ENCODE measurements at regions not wholly inside any gene's neighbourhood (a gene's known extent, or its start where the extent isn't known, plus 50 kb on each side); places are given as distances from the start of the nearest gene placed in this dataset.
"Not testable (repeated sequence)": the region's sequence is repeated elsewhere in the genome, so short reads cannot be mapped to it uniquely, and the experiment has no call there.

DNA sequence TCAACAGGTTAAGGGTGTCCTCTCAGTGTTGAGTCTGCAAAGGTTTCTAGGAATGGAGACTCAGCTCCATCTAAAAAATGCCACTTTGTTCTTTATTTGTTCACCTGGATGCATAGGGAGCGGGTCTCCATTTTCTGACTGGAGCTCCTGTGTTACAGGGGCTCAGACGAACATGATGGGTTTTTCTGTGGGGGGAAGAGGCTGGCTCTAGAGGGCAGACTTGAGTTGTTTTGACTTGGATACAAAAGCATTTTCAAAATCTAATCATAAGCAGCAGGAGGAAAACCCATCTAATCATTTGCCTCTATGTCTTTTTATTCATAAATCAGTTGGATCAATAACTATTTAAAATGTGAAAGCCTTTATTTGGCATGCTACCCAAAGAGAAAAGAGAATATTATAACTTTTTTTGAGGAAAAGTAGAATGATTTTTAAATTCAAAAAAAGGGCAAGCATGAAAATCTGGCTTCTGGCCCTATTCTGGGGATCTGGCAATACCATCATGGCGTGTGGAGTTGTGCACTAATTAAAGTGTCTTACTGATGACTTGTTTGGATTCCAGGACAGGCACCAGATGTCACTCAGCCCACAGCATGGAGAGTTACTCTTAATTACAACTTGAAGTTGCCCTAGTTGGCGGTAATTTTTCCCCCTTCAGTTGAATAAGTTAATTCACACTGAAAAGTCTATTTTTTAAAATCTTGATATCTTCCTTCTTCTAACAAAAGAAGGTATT, 594.9 kb downstream of the REEP3 start:
- DNase-seq (ENCODE audit: low read depth in 2 of 2) = no peak

DNA sequence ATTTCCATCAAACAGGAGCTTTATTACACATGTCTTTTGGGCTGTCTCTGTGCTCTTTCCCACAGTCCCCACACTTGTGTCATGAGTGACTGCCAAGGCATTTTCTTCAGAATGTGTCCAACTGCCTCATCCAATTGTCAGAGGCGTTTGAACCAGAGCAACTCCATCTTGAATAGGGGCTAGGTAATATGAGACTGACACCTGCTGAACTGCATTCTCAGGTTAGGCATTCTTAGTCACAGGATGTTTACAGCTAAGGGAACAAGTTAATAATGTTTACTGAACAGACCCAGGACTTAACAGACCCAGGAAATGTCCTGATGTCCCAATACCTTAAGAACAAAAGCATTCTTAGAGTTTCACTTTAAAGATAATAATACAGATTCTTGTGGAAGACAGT, 595.5 kb downstream of the REEP3 start:
- no peak for DNase-seq (ENCODE audit: low read depth in 2 of 2)

DNA sequence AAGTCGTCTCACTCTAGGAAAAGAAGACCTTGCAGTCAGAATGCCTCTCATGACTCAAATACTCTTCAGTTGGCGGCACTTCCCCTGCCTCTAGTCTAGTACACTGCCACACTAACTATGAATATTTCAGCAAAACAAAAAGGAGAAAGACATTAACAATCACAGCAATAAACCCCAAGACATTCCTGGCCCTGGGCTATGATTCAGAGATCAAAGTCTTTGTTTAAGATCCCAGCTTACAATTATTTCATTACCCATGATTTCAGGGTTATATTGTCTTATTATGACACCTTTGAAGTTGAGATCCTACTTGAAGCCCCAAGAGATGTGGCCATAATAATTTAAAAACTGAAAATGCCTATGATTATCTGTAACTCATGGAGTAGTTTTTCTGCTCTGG, 597.5 kb downstream of the REEP3 start:
- no peak for DNase-seq (ENCODE audit: low read depth in 2 of 2)

DNA sequence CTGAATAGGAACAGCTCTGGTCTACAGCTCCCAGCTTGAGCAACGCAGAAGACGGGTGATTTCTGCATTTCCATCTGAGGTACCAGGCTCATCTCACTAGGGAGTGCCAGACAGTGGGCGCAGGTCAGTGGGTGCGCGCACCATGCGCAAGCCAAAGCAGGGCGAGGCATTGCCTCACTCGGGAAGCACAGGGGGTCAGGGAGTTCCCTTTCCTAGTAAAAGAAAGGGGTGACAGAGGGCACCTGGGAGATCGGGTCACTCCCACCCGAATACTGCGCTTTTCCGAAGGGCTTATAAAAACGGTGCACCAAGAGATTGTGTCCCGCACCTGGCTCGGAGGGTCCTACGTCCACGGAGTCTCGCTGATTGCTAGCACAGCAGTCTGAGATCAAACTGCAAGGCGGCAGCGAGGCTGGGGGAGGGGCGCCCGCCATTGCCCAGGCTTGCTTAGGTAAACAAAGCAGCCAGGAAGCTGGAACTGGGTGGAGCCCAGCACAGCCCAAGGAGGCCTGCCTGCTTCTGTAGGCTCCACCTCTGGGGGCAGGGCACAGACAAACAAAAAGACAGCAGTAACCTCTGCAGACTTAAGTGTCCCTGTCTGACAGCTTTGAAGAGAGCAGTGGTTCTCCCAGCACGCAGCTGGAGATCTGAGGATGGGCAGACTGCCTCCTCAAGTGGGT, 599.2 kb downstream of the REEP3 start:
- not testable (repeated sequence) for DNase-seq (ENCODE audit: low read depth in 2 of 2)

DNA sequence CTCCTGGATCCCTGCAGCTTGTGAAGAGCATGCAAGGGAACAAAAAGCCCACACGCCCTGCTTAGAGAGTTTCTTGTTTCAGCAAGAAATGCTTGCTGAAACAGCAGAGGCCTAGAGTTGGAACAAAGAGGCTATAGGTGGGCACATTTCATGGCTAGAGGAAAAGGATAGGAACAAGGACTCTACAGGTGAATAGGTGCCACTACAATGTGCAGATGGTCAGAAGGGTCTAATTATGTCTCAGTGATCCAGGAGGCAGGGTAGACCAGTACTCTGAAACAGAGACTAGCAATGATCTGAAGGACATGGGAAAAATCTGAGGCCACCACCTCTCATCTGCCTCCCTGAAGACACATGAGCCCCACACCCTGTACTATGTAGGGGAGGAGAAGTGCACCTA, 609.0 kb downstream of the REEP3 start:
- no peak for DNase-seq (ENCODE audit: low read depth in 2 of 2)

DNA sequence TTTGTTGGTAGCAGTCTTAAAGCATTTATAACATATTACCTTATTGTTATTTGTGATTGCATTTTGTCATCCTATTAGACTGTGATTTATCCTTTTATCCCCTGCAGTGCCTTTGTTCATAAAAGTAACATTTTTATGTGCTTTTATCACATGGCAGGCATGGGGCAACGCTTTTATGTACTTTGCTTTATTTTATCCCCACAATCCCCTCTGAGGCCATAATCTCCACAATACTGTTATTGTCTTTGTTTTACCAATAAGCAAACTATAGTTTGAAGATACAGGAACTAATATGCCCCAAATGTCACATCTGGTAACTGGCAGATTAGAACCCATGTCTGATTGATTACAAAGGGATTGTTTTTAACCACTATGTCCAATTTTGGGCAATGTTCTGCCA, 613.5 kb downstream of the REEP3 start:
- no peak for DNase-seq (ENCODE audit: low read depth in 2 of 2)

DNA sequence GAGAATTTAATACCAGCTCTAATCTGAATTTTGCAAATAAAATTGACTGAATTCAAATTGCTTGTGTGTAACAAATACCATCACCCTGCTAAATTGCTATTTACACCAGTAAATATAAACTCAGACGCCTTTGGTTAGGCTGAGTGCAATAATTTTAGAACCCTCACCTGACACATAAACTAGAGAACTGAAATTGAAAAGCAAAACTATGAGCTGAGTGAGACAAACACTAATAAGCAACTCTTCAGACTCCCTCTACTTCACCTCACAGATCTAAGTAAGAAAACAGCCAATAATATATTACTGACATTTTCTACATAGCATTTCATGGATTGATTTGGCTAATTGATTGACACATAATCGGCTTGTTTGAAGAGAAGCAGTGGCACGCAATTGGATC, 621.2 kb downstream of the REEP3 start:
- DNase-seq (ENCODE audit: low read depth in 2 of 2) = no peak

DNA sequence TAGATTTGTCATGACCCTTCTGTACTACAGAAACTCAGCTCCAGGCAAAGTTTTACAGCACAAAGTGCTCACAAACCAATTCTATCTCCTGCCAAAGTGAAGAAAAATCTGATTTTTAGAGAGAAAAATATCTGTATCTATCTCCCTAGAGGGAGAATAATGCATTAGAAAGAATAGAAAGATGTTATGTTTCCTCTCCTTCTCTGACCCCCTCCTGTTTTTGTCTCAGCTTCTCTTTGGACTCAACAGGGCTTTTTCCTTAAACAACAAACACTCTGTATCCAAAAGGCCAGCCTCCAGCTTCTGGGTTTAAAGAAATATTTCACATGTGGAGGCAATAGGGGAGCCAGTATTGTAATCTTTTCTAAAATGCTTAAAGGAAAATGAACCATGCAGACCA, 627.4 kb downstream of the REEP3 start:
- DNase-seq (ENCODE audit: low read depth in 2 of 2) = no peak

DNA sequence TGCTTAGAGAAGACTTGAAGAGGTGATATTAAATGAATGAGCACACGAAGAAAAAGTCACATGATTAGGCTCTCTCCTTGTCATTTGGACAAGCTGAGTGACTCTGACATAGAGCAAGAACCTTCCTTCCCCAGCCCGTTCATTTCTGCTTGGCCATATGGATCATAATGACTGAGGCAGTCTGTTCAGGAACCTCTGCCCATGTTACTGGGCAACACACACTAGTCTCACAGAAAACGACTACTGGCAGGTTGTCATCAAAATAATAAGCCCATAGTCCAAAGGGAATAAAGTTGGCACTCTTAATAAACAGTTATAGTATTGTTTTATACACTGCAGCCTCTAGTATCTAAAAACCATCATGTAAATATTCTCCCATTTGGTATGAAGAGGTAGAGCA, 635.0 kb downstream of the REEP3 start:
- no peak for DNase-seq (ENCODE audit: low read depth in 2 of 2)

DNA sequence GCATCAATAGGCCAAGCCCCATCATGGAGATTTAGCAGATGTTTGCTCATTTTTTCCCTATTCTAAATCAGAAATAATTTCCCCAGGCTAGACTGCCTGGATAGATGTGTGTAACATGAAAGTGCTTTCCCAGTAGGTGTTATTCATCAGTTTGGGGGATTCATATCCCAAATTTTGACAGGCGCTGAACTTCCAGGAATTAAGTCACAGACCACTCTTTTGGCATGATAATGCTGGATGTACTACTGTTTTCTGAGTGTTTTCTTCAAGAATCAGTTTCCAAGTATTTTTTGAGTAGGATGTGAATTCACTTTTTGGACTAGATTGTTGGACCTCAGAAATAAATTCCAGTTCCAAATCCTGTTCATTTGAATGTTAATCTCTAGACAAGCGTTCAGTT, 637.4 kb downstream of the REEP3 start:
- DNase-seq (ENCODE audit: low read depth in 2 of 2) = no peak

DNA sequence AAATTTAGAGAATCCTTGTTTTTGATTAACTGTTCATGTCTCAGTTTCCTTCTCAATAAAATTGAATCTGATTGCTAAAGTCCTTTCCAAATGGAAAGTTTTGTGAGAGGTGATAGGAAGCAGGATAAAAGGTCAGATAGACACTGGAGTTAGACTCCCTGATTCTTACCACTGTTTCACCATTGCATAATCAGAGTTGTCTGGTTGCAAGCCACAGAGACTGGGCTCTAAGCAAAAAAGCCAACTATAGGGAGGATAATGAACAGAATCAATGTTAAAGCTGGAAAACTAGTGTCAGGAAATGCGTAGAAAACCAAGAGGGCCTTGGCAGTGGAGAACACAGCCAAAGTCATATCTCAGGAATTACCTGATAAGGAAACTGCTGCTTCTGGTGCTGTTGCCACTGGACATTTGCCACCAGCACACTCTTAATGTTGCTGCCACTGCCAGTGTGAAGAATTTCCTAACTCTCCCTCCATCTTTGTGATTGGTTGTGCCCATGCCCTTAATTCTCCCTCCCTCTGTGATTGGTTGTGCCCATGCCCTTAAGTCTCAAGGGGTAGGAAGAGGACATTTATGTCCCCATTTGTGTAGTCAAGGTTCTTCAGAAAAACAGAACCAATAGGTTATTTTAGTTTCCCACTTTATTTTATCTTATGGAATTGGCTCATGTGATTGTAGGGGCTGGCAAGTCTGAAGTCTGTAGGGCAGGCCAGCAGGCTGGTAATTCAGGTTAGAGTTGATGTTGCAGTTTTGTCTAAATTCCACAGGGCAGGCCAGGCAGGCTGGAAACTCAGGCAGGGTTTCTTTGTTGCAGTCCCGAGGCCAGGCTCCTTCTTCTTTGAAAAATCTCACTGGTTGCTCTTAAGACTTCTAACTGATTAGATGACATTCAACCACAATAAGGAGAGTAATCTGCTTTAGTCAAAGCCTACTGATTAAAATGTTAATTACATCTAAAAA, 639.0 kb downstream of the REEP3 start:
- no peak for DNase-seq (ENCODE audit: low read depth in 2 of 2)

DNA sequence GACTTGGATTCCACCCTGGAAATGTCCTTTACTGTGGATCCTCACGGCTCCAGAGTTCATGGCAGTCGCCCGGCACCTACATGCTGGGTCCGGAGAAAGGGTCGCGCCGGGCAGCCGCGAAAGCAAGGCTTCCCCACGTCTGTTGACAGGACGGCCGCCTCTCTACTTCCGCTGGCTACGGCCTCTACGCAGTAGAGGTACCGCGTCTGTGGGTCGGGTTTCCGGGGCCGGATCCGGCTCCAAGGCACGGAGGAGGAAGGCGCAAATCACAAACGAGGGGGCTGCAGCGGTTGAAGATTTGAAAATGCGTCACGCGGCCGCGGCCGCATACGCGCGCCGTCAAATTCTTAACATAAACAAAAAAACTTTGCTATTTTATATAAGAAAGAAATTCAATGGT, 649.6 kb downstream of the REEP3 start:
- DNase-seq (ENCODE audit: low read depth in 2 of 2) = no peak

DNA sequence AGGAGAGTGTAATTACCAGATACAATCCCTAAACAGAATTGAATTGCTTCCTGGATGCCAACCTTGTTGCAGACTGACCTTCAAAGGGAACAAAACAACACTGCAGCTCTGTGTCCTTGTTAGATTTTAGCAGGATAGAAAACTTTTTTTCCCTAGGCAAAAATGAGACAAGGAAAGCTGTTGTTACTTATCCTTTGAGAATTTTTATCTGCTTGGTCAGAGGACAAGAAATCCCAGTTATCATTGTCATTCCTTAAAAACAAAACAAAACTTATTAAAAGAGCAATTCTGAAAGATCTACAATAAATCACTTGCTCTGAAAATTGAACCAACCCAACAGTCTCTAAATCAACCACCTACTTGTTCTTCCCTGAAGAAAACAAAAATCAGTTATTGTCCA, 652.6 kb downstream of the REEP3 start:
- no peak for DNase-seq (ENCODE audit: low read depth in 2 of 2)

DNA sequence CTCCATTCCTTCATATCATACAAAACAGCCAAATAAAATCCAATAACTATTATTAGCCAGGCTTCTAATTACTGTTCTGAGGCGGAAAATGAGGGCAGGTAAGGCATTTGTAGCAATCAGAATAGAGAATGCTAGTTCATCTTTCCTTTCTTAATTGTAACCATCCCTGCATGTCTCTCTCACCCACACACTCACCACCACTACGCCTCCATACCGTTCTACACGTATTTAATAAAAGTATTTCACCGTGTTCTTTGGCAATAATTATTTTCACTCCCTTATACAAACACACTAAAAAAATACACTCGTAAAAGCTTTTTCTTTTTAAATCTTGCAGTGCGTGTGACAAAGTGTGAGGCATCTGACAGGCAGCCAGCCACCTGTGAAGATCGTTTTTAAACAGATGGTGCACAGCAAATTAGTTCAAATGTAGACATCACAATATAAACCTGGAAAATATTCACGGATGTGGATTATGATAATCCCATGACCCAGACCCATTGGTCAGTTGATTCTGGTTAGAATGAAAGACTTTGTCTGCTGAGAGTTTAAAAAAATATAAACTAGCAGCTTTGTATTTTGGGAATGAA, 653.6 kb downstream of the REEP3 start:
- DNase-seq (ENCODE audit: low read depth in 2 of 2) = no peak

DNA sequence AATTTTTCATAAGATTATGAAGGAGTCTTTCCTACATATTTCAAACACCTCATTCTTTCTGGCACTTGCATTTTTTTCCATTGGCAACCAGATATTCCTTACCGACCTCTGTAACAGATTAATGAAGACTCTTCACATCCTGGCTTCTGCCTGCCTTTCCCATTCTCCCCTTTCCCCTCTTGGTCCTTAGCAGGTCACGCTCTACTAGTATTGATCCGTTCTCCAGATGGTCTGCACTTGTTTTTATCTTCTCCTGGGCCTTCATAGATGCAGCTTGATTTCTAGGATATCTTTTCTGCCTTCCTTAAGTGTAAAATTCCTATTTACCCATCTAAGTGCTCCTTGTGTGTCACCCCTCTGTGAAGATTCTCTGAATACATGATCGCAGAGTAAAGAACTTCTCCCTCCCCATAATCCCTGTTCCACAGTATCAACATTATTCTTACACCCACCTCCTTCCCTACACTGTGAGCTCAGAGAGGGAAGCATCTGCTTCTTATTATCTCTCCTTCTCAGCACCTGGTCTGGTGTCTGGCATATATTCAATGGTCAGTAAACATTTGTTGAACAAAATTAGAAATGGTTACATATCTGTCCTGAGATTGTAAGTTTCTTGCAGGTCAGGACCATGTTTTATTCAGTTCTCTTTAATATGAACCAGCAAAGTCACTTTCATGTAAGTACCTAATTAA, 654.2 kb downstream of the REEP3 start:
- no peak for DNase-seq (ENCODE audit: low read depth in 2 of 2)

DNA sequence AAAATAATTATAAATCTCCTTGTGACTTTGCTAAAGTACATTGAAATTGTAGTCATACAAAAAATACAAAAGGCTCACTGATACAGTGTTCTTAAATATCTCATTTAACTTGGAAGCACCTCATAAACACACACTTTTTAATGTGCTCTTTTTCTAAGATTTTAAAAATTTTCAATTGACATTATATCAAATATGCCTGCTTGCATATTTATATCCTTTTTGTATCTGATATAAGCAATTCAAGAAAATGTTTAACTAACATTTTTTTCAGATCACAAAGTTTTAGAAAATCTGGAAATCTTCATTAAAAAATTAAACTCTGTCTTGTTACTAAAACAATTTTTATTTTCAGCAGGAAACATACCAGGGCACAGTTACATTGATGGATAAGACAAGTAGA, 661.5 kb downstream of the REEP3 start:
- DNase-seq (ENCODE audit: low read depth in 2 of 2) = no peak

DNA sequence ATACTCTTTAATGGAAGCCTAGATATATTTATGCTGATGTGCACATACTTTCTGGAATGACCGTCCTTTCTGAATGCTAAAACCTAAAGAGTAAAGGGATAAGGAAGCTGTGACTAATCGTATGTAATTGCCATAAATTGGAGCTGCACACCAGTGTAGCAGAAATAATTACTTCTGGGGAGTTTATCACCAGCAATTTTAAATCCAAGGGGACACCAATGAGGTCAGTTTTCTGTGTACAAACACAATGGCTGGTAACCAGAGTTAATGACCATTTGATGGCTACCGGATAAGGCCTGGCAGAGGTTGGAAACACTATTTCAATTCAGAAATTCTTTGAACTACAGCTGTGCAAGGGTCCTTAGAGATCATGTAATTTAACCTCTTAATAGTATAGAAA, 670.1 kb downstream of the REEP3 start:
- no peak for DNase-seq (ENCODE audit: low read depth in 2 of 2)

DNA sequence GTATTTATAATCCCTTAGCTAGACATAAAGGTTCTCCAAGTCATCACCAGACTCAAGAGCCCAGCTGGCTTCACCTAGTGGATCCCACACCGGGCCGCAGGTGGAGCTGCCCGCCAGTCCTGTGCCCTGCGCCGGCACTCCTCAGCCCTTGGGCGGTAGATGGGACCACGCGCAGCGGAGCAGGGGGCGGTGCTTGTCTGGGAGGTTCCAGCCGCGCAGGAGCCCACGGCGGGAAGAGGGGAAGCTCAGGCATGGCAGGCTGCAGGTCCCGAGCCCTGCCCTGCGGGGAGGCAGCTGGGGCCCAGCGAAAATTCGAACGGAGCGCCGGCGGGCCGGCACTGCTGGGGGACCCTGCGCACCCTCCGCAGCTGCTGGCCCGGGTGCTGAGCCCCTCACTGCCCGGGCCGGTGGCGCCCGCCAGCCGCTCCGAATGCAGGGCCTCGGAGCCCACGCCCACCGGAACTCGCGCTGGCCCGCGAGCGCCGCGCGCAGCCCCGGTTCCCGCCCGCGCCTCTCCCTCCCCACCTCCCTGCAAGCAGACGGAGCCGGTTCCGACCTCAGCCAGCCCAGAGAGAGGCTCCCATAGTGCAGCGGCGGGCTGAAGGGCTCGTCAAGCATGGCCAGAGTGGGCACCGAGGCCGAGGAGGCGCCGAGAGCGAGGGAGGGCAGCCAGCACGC, 675.6 kb downstream of the REEP3 start:
- DNase-seq (ENCODE audit: low read depth in 2 of 2) = no peak

DNA sequence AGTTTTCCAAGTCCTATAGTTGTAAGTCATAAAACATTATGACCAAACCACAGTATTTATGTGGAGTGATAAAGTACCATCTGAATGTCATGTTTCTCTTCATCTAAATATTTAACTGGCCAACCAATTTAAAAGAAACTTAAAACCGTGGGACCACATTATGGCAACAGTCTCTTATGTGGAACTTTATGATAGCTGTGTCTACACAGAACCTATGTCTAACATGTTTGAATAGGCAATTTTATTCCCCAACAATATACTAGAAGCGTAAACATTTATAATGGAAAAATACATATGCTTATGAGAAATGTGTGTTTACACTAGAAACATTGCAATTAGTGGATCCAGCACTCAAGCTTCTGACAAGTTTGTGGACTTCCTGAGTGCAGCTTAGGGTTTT, 680.7 kb downstream of the REEP3 start:
- no peak for DNase-seq (ENCODE audit: low read depth in 2 of 2)

DNA sequence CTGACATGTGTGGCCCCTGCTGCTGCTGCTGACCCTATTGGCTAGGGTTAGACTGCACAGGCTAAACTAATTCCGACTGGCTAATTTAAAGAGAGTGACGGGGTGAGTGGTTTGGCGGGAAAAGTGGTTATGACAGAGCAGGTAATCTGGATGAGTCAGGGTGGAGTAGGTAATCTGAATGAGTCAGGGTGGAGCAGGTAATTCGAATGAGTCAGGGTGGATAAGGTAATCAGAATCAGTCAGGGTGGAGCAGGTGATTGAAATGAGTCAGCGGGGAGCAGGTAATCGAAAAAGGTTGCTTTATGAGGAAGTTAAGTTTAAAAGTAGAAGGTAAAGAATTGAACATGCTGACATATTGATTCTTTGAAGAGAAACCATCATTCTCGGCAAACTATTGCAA, 683.3 kb downstream of the REEP3 start:
- not testable (repeated sequence) for DNase-seq (ENCODE audit: low read depth in 2 of 2)

DNA sequence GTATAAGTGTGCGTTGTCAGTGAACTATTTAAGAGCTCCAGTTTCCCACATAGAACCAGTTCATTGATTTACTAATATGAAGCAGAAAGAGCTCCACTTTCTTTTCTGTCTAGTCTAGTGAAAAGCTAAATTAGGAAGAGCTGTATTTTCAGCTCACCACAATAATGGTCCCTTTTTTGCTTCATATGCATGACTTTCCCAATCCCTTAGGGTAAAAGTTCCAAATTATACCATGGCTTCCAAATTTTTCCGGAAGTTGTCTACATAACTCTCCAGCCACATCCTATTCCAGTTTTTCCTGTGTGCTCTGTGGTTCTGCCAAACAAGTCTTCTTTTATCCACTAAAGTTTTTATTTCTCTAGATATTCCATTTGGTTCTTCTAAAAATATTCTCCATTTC, 685.2 kb downstream of the REEP3 start:
- DNase-seq (ENCODE audit: low read depth in 2 of 2) = no peak
